Loucy (cell line): ENCODE measurements at regions not wholly inside any gene's neighbourhood (a gene's known extent, or its start where the extent isn't known, plus 50 kb on each side); places are given as distances from the start of the nearest gene placed in this dataset.

Experiments used
- CTCF ChIP-seq: fragments of 200-600 bp; sonication (generic); conservative IDR thresholded peaks from 2 replicates; pipeline ENCODE4 v1.5.1; 2014; ENCODE audit warnings: mild to moderate bottlenecking, antibody characterized with exemption, low read length
- EZH2phosphoT487 ChIP-seq: fragments of 200-600 bp; IDR thresholded peaks from 2 replicates; pipeline ENCODE4 v1.6.1; 2018; ENCODE audit warnings: antibody characterized with exemption, mild to moderate bottlenecking, moderate library complexity, borderline replicate concordance

GRCh38 chr13:53341144-53341510, 312.5 kb downstream of the OLFM4 start:
- TF ChIP-seq CTCF (no peak), EZH2phosphoT487 (no peak)
